Pancreas (tissue), 10 donors: ENCODE measurements at regions not wholly inside any gene's neighbourhood (a gene's known extent, or its start where the extent isn't known, plus 50 kb on each side); places are given as distances from the start of the nearest gene placed in this dataset.
"Not testable (repeated sequence)": the region's sequence is repeated elsewhere in the genome, so short reads cannot be mapped to it uniquely, and the experiment has no call there.

Source experiments
- ATAC-seq, 4 donors: fragments of 200-7000 bp; cut with Tn5 transposase; one replicate each; pipeline versions ENCODE4 v1.8.0 to v1.9.1; 2020; ENCODE audit warnings: mild to moderate bottlenecking in 4 of 4, moderate library complexity in 4 of 4
- DNase-seq, 6 donors: peaks; one replicate each; pipeline ENCODE4 v3.0.0-alpha.2; 2020
- FAIRE-seq: peaks from 2 replicates; lab custom pipeline; 2012; peaks lifted over from hg19 to GRCh38; lab: Jason Lieb, UNC
- H3K27ac ChIP-seq, 4 donors: fragments of 200-600 bp; sonication (generic); 1 replicate in 3 of 4; 2 replicates in 1 of 4; pipeline versions ENCODE4 v1.5.0 to v1.8.0; 2020
- H3K27me3 ChIP-seq, 4 donors: fragments of 200-600 bp; one replicate each; pipeline ENCODE4 v1.8.0; 2021
- H3K36me3 ChIP-seq, 3 donors: fragments of 200-600 bp; sonication (generic) in 1 of 3; one replicate each; pipeline versions ENCODE4 v1.5.0 to v1.8.0; 2020 to 2021
- H3K4me1 ChIP-seq, 3 donors: fragments of 200-600 bp; one replicate each; pipeline ENCODE4 v1.8.0; 2021
- H3K4me3 ChIP-seq, 4 donors: fragments of 200-600 bp; sonication (generic) in 2 of 4; one replicate each; pipeline versions ENCODE4 v1.5.0 to v1.8.0; 2020 to 2021
- H3K9me3 ChIP-seq, 4 donors: fragments of 200-600 bp; one replicate each; pipeline ENCODE4 v1.8.0; 2021
- WGBS, 2 donors: extraction: QIAGEN DNeasy Blood & Tissue Kit; methylation state at CpG; one replicate each; pipeline ENCODE4 v1.1.7; 2013; 5-methylcytosine and 5-hydroxymethylcytosine counted together
- intact Hi-C, 3 donors: fragments of 100-400 bp; cut with DNase I; formaldehyde crosslinking; loops; one replicate each; pipeline versions ENCODE4 v1.11.1 to v1.14.2; 2022
- TF ChIP-seq, protein P1 (sequence below), 4 donors: fragments of 200-600 bp; sonication (generic) in 3 of 4; IDR thresholded peaks; one replicate each; pipeline versions ENCODE4 v1.5.0 to v1.8.0; 2021; ENCODE audit warnings: antibody characterized with exemption in 4 of 4
- donor health status: healthy with polysubstance abuse.
- donor health status: DM: no; HTN: no; CAD: no; lungs with moderate emphysema.
- donor health status: DM: no; HTN: no; CAD: no.
- donor health status: control.
- donor health status: control.
- donor health status: Bipolar disorder and iron deficiency.
- donor health status: DM: yes; HTN: yes; CAD: no.
- donor health status: DM: no; HTN: no; CAD: no.
- donor health status: DM: no; HTN: no; CAD: no.
- donor health status: DM: yes; HTN: yes; CAD: no.

DNA sequence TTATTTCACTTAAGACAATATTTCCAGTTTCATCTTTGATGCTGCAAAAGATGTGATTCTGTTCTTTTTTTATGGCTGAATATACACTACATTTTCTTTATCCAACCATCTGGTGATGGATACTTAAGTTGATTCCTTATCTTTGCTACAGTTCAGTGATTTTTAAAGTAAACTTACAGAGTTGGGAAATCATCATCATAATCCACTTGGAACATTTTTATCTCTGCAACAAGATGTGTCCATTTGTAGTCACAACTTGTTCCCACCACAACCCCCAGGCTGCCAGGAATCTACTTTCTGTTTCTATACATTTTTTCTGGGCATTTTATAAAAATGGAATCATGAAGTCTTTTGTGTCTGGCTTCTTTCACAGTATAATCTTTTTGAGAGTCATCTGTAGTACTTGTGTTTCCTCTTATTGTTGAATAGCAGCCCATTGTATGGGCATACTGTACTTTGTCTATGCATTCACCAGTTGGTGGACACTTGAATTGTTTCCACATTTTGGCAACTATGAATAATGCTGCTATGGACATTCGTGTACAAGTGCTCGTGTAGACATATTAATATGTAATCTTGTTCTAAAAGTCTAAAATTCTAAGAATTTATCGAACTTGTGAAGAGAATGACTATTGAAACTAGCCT lies 212.5 kb upstream of the DDHD1 start:
- TF ChIP-seq, protein P1, sequence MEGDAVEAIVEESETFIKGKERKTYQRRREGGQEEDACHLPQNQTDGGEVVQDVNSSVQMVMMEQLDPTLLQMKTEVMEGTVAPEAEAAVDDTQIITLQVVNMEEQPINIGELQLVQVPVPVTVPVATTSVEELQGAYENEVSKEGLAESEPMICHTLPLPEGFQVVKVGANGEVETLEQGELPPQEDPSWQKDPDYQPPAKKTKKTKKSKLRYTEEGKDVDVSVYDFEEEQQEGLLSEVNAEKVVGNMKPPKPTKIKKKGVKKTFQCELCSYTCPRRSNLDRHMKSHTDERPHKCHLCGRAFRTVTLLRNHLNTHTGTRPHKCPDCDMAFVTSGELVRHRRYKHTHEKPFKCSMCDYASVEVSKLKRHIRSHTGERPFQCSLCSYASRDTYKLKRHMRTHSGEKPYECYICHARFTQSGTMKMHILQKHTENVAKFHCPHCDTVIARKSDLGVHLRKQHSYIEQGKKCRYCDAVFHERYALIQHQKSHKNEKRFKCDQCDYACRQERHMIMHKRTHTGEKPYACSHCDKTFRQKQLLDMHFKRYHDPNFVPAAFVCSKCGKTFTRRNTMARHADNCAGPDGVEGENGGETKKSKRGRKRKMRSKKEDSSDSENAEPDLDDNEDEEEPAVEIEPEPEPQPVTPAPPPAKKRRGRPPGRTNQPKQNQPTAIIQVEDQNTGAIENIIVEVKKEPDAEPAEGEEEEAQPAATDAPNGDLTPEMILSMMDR (IDR thresholded peaks at IDR 0.05): no peak
- ATAC-seq: no peak
- Histone ChIP-seq H3K36me3 (no peaks in the 10 kb centered on the region), H3K27ac (no peak overlapping the region), H3K4me3 (no peak overlapping the region), H3K4me1 (no peaks in the 10 kb centered on the region), H3K9me3 (no peaks in the 10 kb centered on the region), H3K27me3 (no peaks in the 10 kb centered on the region)
- no peak for FAIRE-seq
- intact Hi-C loops: no loop called here
- WGBS, 2 donors: 84 to 88% methylated on average over 3 of the region's 3 CpGs
- no peak for DNase-seq

DNA sequence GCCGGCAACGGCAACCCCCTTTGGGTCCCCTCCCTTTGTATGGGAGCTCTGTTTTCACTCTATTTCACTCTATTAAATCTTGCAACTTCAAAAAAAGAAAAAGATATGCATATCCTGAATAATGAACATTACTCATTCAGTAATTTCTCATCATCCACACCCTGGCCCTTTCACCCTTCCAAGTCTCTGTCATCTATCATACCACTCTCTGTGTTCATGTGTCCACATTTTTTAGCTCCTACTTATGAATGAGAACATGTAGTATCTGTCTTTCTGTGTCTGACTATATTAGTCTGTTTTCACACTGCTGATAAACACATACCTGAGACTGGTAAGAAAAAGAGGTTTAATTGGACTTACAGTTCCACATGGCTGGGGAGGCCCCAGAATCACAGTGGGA lies 209.8 kb upstream of the DDHD1 start:
- H3K4me3 ChIP-seq, H3K27ac ChIP-seq, ATAC-seq, DNase-seq, FAIRE-seq, intact Hi-C loops, H3K36me3 ChIP-seq, H3K9me3 ChIP-seq, H3K4me1 ChIP-seq, H3K27me3 ChIP-seq: not testable (repeated sequence)
- 88 to 95% methylated on average over 2 of the region's 2 CpGs for WGBS, 2 donors

DNA sequence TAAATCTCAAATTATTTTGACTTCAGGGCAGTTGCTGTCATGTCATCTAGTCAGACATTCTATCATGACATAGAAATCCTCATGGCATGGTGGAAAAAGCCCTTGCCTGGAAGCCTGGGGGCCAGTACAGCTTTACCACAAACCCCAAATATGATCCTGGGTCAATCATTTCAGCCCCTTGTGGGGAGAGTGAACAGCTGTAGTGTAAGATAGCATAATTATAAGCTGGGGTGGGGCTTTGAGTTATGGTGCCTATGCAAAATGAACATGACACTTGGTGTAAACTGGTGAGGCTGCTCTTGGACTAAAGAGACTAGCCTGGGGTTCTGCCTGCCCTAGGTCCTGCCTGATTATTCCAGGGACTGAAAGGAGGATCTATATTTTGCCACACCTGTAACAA lies 207.7 kb upstream of the DDHD1 start:
- DNase-seq: no peak
- Histone ChIP-seq H3K36me3 (no peaks in the 10 kb centered on the region), H3K4me1 (no peaks in the 10 kb centered on the region), H3K27ac (no peak overlapping the region), H3K27me3 (no peaks in the 10 kb centered on the region), H3K4me3 (no peak overlapping the region), H3K9me3 (no peaks in the 10 kb centered on the region)
- intact Hi-C loops: no loop called here
- no peak for ATAC-seq
- no peak for FAIRE-seq
- TF ChIP-seq, protein P1 (IDR thresholded peaks at IDR 0.05): no peak

DNA sequence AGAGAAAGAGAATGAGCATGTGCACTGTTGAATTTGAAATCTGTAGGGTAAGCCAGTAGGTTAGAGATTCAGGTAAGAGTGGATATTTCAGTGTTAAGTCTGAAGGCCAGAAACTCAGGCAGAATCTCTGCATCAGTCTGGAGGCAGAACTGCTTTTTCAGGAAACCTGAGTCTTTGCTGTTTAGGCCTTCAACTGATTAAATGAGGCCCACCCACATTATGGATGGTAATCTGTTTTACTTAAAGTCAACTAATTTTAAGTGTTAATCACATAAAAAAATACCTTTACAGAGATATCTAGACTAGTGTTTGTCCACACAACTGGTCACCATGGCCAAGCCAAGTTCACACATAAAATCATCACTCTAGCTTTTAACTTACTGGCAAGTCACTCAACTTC lies 205.0 kb upstream of the DDHD1 start:
- H3K27ac ChIP-seq: no peak overlapping the region
- no peak for ATAC-seq
- H3K36me3 ChIP-seq: no peaks in the 10 kb centered on the region
- DNase-seq: no peak
- intact Hi-C loops: no loop called here
- no peaks in the 10 kb centered on the region for H3K4me1 ChIP-seq
- no peak overlapping the region for H3K4me3 ChIP-seq
- no peaks in the 10 kb centered on the region for H3K27me3 ChIP-seq
- no peak for FAIRE-seq
- H3K9me3 ChIP-seq: no peaks in the 10 kb centered on the region
- TF ChIP-seq, protein P1 (IDR thresholded peaks at IDR 0.05): no peak

DNA sequence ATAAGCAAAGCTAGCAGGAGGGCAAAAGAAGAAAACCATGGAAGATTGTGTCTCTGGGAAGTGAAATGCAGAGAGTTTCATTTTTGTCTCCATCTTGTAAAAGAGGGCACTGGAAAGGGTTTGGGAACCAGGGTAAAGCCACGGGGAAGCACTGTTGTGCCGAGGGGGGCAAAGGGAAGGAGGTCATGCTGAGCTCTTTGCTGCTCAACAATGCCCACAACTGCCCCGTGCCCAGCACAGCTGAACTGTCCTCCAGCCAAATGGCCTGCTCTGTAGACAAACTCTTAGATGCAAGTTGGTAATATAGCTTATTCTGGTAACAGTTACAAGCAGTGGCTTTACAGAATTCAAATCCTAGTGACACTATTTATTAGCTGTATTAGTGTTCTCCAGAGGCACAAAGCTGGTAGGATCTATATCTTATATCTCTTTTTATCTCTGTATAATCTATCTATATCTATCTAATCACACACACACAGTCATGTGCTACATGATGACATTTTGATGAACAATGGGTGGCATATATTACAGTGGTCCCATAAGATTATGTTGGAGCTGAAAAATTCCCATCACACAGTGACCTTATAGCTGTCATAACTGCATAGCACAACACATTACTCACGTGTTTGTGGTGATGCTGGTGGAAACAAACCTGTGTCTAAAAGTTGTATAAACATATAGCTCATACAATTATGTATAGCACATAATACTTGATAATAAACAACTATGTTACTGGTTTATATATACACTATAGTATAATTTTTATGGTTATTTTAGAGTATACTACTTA lies 203.4 kb upstream of the DDHD1 start:
- Histone ChIP-seq H3K9me3 (no peaks in the 10 kb centered on the region), H3K27me3 (no peaks in the 10 kb centered on the region), H3K4me1 (no peaks in the 10 kb centered on the region), H3K27ac (no peak overlapping the region), H3K4me3 (no peak overlapping the region), H3K36me3 (no peaks in the 10 kb centered on the region)
- DNase-seq (no peak), ATAC-seq (no peak), FAIRE-seq (no peak)
- 58 to 64% methylated on average over 4 of the region's 4 CpGs for WGBS, 2 donors
- TF ChIP-seq, protein P1 (IDR thresholded peaks at IDR 0.05): no peak
- intact Hi-C loops: no loop called here
